Left lung (tissue), 4 donors: ENCODE measurements at regions not wholly inside any gene's neighbourhood (a gene's known extent, or its start where the extent isn't known, plus 50 kb on each side); places are given as distances from the start of the nearest gene placed in this dataset.
"Not testable (repeated sequence)": the region's sequence is repeated elsewhere in the genome, so short reads cannot be mapped to it uniquely, and the experiment has no call there.

Experiments used
- ATAC-seq: fragments of 200-7000 bp; cut with Tn5 transposase; one replicate; pipeline ENCODE4 v1.9.1; 2020; ENCODE audit warnings: moderate library complexity
- DNase-seq, 4 donors: peaks; one replicate each; pipeline ENCODE4 v3.0.0-alpha.2; 2013 to 2020
- H3K27ac ChIP-seq, 2 donors: fragments of 200-600 bp; sonication (generic) in 1 of 2; one replicate each; pipeline versions ENCODE4 v1.5.0 to v1.8.0; 2020 to 2021
- H3K27me3 ChIP-seq, 2 donors: fragments of 200-600 bp; sonication (generic) in 1 of 2; one replicate each; pipeline versions ENCODE4 v1.5.0 to v1.8.0; 2020 to 2021
- H3K36me3 ChIP-seq, 2 donors: fragments of 200-600 bp; sonication (generic) in 1 of 2; one replicate each; pipeline versions ENCODE4 v1.5.0 to v1.8.0; 2020 to 2021
- H3K4me1 ChIP-seq, 2 donors: fragments of 200-600 bp; one replicate each; pipeline ENCODE4 v1.8.0; 2021
- H3K4me3 ChIP-seq, 2 donors: fragments of 200-600 bp; sonication (generic) in 1 of 2; one replicate each; pipeline versions ENCODE4 v1.5.0 to v1.8.0; 2020 to 2021; ENCODE audit warnings: mild to moderate bottlenecking in 1 of 2
- H3K9me3 ChIP-seq, 2 donors: fragments of 200-600 bp; sonication (generic) in 1 of 2; one replicate each; pipeline versions ENCODE4 v1.5.0 to v1.8.0; 2020 to 2021
- intact Hi-C, 2 donors: fragments of 100-400 bp; cut with DNase I; formaldehyde crosslinking; loops; one replicate each; pipeline versions ENCODE4 v1.11.2 to v1.14.2; 2022
- TF ChIP-seq, protein P1 (sequence below), 2 donors: fragments of 200-600 bp; sonication (generic) in 1 of 2; IDR thresholded peaks; one replicate each; pipeline versions ENCODE4 v1.5.0 to v1.8.0; 2021; ENCODE audit warnings: antibody characterized with exemption in 2 of 2
- donor health status: DM: no; HTN: yes; CAD: no.
- donor health status: DM: no; HTN: no; CAD: no.

- TF ChIP-seq, protein P1, sequence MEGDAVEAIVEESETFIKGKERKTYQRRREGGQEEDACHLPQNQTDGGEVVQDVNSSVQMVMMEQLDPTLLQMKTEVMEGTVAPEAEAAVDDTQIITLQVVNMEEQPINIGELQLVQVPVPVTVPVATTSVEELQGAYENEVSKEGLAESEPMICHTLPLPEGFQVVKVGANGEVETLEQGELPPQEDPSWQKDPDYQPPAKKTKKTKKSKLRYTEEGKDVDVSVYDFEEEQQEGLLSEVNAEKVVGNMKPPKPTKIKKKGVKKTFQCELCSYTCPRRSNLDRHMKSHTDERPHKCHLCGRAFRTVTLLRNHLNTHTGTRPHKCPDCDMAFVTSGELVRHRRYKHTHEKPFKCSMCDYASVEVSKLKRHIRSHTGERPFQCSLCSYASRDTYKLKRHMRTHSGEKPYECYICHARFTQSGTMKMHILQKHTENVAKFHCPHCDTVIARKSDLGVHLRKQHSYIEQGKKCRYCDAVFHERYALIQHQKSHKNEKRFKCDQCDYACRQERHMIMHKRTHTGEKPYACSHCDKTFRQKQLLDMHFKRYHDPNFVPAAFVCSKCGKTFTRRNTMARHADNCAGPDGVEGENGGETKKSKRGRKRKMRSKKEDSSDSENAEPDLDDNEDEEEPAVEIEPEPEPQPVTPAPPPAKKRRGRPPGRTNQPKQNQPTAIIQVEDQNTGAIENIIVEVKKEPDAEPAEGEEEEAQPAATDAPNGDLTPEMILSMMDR (IDR thresholded peaks at IDR 0.05): no peak
- no peak overlapping the region for H3K27ac ChIP-seq
- peaks cover 0 to 2% of the 10 kb centered on the region in 2 donors for H3K9me3 ChIP-seq
- intact Hi-C loops: no loop called here
- ATAC-seq (no peak), DNase-seq (no peak)
- H3K4me3 ChIP-seq: no peak overlapping the region
- no peaks in the 10 kb centered on the region for H3K36me3 ChIP-seq
- H3K27me3 ChIP-seq: no peaks in the 10 kb centered on the region
- no peaks in the 10 kb centered on the region for H3K4me1 ChIP-seq
Observed at GRCh38 chr3:194913316-194913715, 227.6 kb downstream of the FAM43A start.

DNA sequence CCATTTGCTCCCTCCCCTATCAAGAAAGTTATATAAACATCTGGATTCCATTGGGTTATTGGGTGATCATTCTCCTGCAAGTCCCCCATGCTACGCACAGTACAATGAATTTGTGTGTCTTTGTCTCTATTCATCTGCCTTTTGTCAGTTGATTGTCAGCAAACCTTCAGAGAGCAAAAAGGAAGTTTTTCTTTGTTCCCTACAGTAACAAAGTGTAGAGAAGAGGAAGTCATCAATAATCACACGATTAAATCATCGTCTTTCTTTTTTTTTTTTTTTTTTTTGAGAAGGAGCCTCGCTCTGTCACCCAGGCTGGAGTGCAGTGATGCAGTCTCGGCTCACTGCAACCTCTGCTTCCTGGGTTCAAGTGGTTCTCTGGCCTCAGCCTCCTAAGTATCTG lies 239.2 kb downstream of the FAM43A start:
- ATAC-seq, H3K4me3 ChIP-seq, H3K27me3 ChIP-seq, H3K36me3 ChIP-seq, DNase-seq, H3K27ac ChIP-seq, intact Hi-C loops, H3K9me3 ChIP-seq: not testable (repeated sequence)
- H3K4me1 ChIP-seq: peaks cover 0 to 19% of the 10 kb centered on the region in 2 donors

GRCh38 chr3:194925614-194926013 lies 239.9 kb downstream of the FAM43A start:
- H3K9me3 ChIP-seq: no peaks in the 10 kb centered on the region
- H3K27ac ChIP-seq: no peak overlapping the region
- TF ChIP-seq, protein P1 (IDR thresholded peaks at IDR 0.05): no peak
- peaks cover 0 to 26% of the 10 kb centered on the region in 2 donors for H3K4me1 ChIP-seq
- ATAC-seq: no peak
- no peaks in the 10 kb centered on the region for H3K36me3 ChIP-seq
- H3K4me3 ChIP-seq: no peak overlapping the region
- intact Hi-C loops: no loop called here
- DNase-seq: no peak
- no peaks in the 10 kb centered on the region for H3K27me3 ChIP-seq

- H3K4me1 ChIP-seq: peaks cover 0 to 43% of the 10 kb centered on the region in 2 donors
- no peak overlapping the region for H3K4me3 ChIP-seq
- intact Hi-C loops: no loop called here
- DNase-seq (no peak), ATAC-seq (no peak)
- H3K27me3 ChIP-seq: no peaks in the 10 kb centered on the region
- H3K9me3 ChIP-seq: peaks cover 0 to 5% of the 10 kb centered on the region in 2 donors
- H3K27ac ChIP-seq: no peak overlapping the region
- H3K36me3 ChIP-seq: no peaks in the 10 kb centered on the region
- TF ChIP-seq, protein P1 (IDR thresholded peaks at IDR 0.05): no peak
Observed at GRCh38 chr3:194928227-194928626, 242.5 kb downstream of the FAM43A start.

DNA sequence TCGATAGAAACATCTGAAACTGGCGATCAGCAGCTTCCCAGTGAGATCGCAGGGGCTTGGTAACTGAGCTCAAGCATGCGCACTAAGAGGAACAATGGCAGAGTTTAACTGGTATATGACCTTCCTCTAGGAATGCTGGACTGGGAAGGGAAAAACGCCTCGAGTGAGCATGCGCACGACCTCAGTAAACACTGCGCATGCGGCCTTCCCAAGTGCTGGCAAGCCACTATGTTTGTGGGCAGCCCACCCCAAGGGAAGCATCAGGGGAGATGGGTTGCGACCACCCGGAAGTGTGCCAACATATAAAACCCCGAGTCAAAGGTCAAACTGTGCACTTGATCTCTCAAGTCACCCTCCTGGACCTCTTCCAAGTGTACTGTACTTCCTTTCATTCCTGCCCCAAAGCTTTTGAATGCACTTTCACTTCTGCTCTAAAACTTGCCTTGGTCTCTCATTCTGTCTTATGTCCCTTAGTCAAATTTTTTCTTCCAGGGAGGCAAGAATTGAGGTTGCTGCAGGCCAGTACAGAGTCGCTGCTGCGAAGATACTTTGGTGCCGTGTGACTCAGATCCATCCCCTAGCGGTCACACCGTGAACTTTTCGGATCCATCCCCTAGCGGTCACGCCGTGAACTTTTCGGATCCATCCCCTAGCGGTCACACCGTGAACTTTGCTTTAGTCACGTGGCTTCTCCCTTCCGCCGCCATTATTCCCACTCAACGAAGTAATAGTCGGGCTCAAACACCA lies 243.3 kb downstream of the FAM43A start:
- Histone ChIP-seq H3K36me3 (no peaks in the 10 kb centered on the region), H3K27me3 (no peaks in the 10 kb centered on the region), H3K4me1 (peaks cover 0 to 43% of the 10 kb centered on the region in 2 donors), H3K4me3 (no peak overlapping the region), H3K27ac (peak overlapping the region; percentile 9 to 65), H3K9me3 (peaks cover 0 to 5% of the 10 kb centered on the region in 2 donors)
- ATAC-seq: peak; percentile 40
- no peak for DNase-seq
- intact Hi-C loops: no loop called here
- TF ChIP-seq, protein P1 (IDR thresholded peaks at IDR 0.05): peak in 1 of 2 donors; percentile 38

- Histone ChIP-seq H3K4me1 (peaks cover 0 to 44% of the 10 kb centered on the region in 2 donors), H3K27ac (peak overlapping the region in 1 of 2 donors; percentile 65), H3K9me3 (peaks cover 0 to 5% of the 10 kb centered on the region in 2 donors), H3K36me3 (no peaks in the 10 kb centered on the region), H3K27me3 (no peaks in the 10 kb centered on the region), H3K4me3 (no peak overlapping the region)
- ATAC-seq (no peak), DNase-seq (no peak)
- TF ChIP-seq, protein P1 (IDR thresholded peaks at IDR 0.05): no peak
- intact Hi-C loops: no loop called here
Observed at GRCh38 chr3:194929578-194929960, 243.9 kb downstream of the FAM43A start.
